ENCODE measurements at regions not wholly inside any gene's neighbourhood (a gene's known extent, or its start where the extent isn't known, plus 50 kb on each side); places are given as distances from the start of the nearest gene placed in this dataset.

DNA sequence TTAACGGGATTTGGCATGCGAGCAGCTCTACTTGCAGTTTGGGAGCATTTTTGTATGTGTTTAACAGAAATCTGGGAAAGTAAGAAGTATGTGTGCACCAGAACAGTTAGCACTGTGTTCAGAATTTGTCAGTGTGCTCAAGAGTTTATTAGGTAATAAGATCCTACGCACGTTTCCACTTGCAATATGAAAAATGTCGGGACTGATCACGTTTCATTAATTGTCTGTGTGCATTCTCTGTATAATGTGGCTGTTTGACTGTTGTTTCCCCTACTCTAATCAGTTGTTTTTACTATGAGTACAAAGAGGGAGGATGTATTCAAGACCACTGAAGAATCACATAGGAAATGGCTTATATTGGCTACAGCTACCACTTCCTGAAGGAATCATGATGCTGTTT, 349.7 kb upstream of the POU3F2 start:
- TF ChIP-seq, protein P1, sequence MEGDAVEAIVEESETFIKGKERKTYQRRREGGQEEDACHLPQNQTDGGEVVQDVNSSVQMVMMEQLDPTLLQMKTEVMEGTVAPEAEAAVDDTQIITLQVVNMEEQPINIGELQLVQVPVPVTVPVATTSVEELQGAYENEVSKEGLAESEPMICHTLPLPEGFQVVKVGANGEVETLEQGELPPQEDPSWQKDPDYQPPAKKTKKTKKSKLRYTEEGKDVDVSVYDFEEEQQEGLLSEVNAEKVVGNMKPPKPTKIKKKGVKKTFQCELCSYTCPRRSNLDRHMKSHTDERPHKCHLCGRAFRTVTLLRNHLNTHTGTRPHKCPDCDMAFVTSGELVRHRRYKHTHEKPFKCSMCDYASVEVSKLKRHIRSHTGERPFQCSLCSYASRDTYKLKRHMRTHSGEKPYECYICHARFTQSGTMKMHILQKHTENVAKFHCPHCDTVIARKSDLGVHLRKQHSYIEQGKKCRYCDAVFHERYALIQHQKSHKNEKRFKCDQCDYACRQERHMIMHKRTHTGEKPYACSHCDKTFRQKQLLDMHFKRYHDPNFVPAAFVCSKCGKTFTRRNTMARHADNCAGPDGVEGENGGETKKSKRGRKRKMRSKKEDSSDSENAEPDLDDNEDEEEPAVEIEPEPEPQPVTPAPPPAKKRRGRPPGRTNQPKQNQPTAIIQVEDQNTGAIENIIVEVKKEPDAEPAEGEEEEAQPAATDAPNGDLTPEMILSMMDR (IDR thresholded peaks at IDR 0.05), result no peak
- TF ChIP-seq POLR2A (IDR thresholded peaks at IDR 0.05), result no peak
- no peak for TF ChIP-seq POLR2AphosphoS5 (IDR thresholded peaks at IDR 0.05)
